CD4-positive, CD25-positive, alpha-beta regulatory T cell (primary cell): ENCODE measurements at regions not wholly inside any gene's neighbourhood (a gene's known extent, or its start where the extent isn't known, plus 50 kb on each side); places are given as distances from the start of the nearest gene placed in this dataset.
"Not testable (repeated sequence)": the region's sequence is repeated elsewhere in the genome, so short reads cannot be mapped to it uniquely, and the experiment has no call there.

Experiments used
- ATAC-seq, 2 donors: fragments of 150-1000 bp; cut with Tn5 transposase; one replicate each; pipeline ENCODE4 v1.10.0; 2021; ENCODE audit warnings: low read depth in 2 of 2, moderate number of reproducible peaks in 2 of 2, moderate library complexity in 1 of 2
- DNase-seq, 3 donors: peaks; one replicate each; pipeline versions ENCODE4 v3.0.0 to v3.0.0-alpha.2; 2012 to 2022; ENCODE audit warnings: mixed read lengths in 1 of 3
- H3K27ac ChIP-seq: one replicate; pipeline ENCODE4 v1.7.0; 2013; ENCODE audit warnings: mild to moderate bottlenecking, low read length; ENCODE audit not compliant: insufficient read depth, poor library complexity, severe bottlenecking
- H3K27me3 ChIP-seq: one replicate; pipeline ENCODE4 v1.7.0; 2013; ENCODE audit warnings: low read length; ENCODE audit not compliant: control insufficient read depth, insufficient read depth
- H3K36me3 ChIP-seq: one replicate; pipeline ENCODE4 v1.7.0; 2013; ENCODE audit warnings: mild to moderate bottlenecking, low read length, moderate library complexity; ENCODE audit not compliant: control insufficient read depth, insufficient read depth
- H3K4me1 ChIP-seq: 2 replicates; pipeline ENCODE4 v1.7.0; 2013; ENCODE audit warnings: mild to moderate bottlenecking, low read length; ENCODE audit not compliant: insufficient read depth, control insufficient read depth, poor library complexity, severe bottlenecking
- H3K4me3 ChIP-seq: one replicate; pipeline ENCODE4 v1.7.0; 2013; ENCODE audit warnings: low read depth, mild to moderate bottlenecking, low read length, moderate library complexity
- H3K9me3 ChIP-seq, 2 experiments: 1 replicate in 1 of 2; 2 replicates in 1 of 2; pipeline ENCODE4 v1.7.0; 2013; ENCODE audit warnings: low read length in 2 of 2, mild to moderate bottlenecking in 1 of 2, moderate library complexity in 1 of 2; ENCODE audit not compliant: control insufficient read depth in 2 of 2
- H3K27ac Mint-ChIP-seq, 3 donors: one replicate each; pipeline ENCODE4 v1.8.0; 2020 to 2022; ENCODE audit warnings: mild to moderate bottlenecking in 3 of 3, mixed read lengths in 3 of 3, moderate library complexity in 2 of 3
- H3K27me3 Mint-ChIP-seq: one replicate; pipeline ENCODE4 v1.8.0; 2022; ENCODE audit warnings: mild to moderate bottlenecking, mixed read lengths
- H3K36me3 Mint-ChIP-seq: one replicate; pipeline ENCODE4 v1.8.0; 2020; ENCODE audit warnings: mixed read lengths
- H3K4me1 Mint-ChIP-seq, 4 donors: one replicate each; pipeline ENCODE4 v1.8.0; 2020 to 2022; ENCODE audit warnings: mixed read lengths in 4 of 4, mild to moderate bottlenecking in 1 of 4
- H3K4me3 Mint-ChIP-seq, 4 donors: one replicate each; pipeline ENCODE4 v1.8.0; 2020 to 2022; ENCODE audit warnings: mild to moderate bottlenecking in 4 of 4, mixed read lengths in 4 of 4, moderate library complexity in 3 of 4
- H3K9me3 Mint-ChIP-seq, 7 donors: one replicate each; pipeline ENCODE4 v1.8.0; 2020 to 2022; ENCODE audit warnings: mixed read lengths in 7 of 7, mild to moderate bottlenecking in 3 of 7, moderate library complexity in 2 of 7

DNA sequence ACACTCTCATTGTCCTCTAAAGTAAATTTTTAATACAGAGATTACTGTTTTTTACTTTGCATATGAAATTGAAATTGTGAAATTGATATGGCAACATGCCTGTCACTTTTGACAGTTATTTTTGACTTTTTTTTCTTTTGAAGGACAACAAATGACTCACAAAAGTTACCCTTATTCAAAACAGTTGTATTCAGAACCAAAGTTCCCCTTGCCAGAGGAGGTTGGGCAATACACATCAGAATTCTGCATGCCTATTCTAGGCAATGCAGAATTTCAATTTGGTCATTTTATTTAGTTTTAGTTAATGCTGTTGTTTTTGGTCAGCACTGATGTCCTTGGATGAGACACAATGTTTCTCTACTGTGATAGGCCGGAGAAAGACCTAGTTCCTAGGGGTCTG lies 299.1 kb upstream of the PRR16 start:
- no peaks in the 10 kb centered on the region for H3K4me1 ChIP-seq

GRCh38 chr5:120173125-120173524 lies 291.0 kb upstream of the PRR16 start:
- no peak overlapping the region for H3K27ac ChIP-seq
- ATAC-seq (no peak), DNase-seq (no peak)
- H3K27me3 Mint-ChIP-seq: no peaks in the 10 kb centered on the region
- no peaks in the 10 kb centered on the region for H3K4me1 ChIP-seq
- no peaks in the 10 kb centered on the region for H3K27me3 ChIP-seq
- H3K4me3 Mint-ChIP-seq: no peak overlapping the region
- no peak overlapping the region for H3K4me3 ChIP-seq
- H3K27ac Mint-ChIP-seq: no peak overlapping the region
- H3K4me1 Mint-ChIP-seq: no peaks in the 10 kb centered on the region
- no peaks in the 10 kb centered on the region for H3K36me3 ChIP-seq
- no peaks in the 10 kb centered on the region for H3K9me3 ChIP-seq
- H3K9me3 Mint-ChIP-seq: peaks cover 0 to 7% (median 3%) of the 10 kb centered on the region in 7 donors
- no peaks in the 10 kb centered on the region for H3K36me3 Mint-ChIP-seq

More for the DNA sequence above, 299.1 kb upstream of the PRR16 start:
- Mint-ChIP-seq H3K4me3 (no peak overlapping the region), H3K27me3 (no peaks in the 10 kb centered on the region), H3K9me3 (peaks cover 0 to 3% (median 1%) of the 10 kb centered on the region in 7 donors), H3K4me1 (no peaks in the 10 kb centered on the region), H3K36me3 (no peaks in the 10 kb centered on the region), H3K27ac (no peak overlapping the region)
- no peaks in the 10 kb centered on the region for H3K27me3 ChIP-seq
- DNase-seq: no peak
- ATAC-seq: no peak
- H3K4me3 ChIP-seq: no peak overlapping the region
- H3K9me3 ChIP-seq: no peaks in the 10 kb centered on the region
- H3K27ac ChIP-seq: no peak overlapping the region
- H3K36me3 ChIP-seq: no peaks in the 10 kb centered on the region

DNA sequence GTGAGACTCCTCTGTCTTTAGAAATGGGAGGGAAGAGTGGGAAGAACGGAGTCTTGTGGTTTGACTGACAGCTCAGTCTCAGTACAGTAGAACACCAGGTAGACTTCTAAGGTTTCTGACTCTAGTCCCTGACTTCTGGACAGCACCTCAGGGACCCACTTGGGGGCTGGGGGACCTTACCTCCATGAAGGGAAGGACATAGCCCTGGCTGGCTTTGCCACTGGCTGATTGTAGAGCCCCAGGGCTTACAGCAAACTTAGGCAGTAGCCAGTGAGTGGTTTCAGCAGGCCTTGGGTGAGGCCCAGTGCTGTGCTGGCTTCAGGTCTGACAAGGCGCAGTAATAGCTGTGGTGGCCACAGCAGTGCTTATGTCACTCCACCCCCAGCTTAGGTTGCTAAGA lies 290.0 kb upstream of the PRR16 start:
- H3K36me3 Mint-ChIP-seq: no peaks in the 10 kb centered on the region
- ATAC-seq (no peak), DNase-seq (no peak)
- H3K4me3 ChIP-seq: no peak overlapping the region
- H3K27ac Mint-ChIP-seq: no peak overlapping the region
- no peaks in the 10 kb centered on the region for H3K27me3 Mint-ChIP-seq
- no peaks in the 10 kb centered on the region for H3K36me3 ChIP-seq
- no peaks in the 10 kb centered on the region for H3K27me3 ChIP-seq
- H3K27ac ChIP-seq: no peak overlapping the region
- H3K9me3 ChIP-seq: no peaks in the 10 kb centered on the region
- no peak overlapping the region for H3K4me3 Mint-ChIP-seq
- no peaks in the 10 kb centered on the region for H3K4me1 Mint-ChIP-seq
- H3K9me3 Mint-ChIP-seq: peaks cover 0 to 7% (median 1%) of the 10 kb centered on the region in 7 donors
- no peaks in the 10 kb centered on the region for H3K4me1 ChIP-seq

- not testable (repeated sequence) for H3K27ac Mint-ChIP-seq
Measured at GRCh38 chr5:120181238-120181637, 282.9 kb upstream of the PRR16 start.

GRCh38 chr5:120194650-120195049 lies 269.4 kb upstream of the PRR16 start:
- H3K36me3 ChIP-seq, H3K27me3 Mint-ChIP-seq, H3K27ac Mint-ChIP-seq, H3K27ac ChIP-seq, H3K4me3 Mint-ChIP-seq, ATAC-seq, H3K36me3 Mint-ChIP-seq, DNase-seq, H3K9me3 Mint-ChIP-seq, H3K4me3 ChIP-seq, H3K4me1 Mint-ChIP-seq, H3K9me3 ChIP-seq, H3K27me3 ChIP-seq, H3K4me1 ChIP-seq: not testable (repeated sequence)

More at GRCh38 chr5:120181238-120181637, 282.9 kb upstream of the PRR16 start:
- DNase-seq, H3K4me1 ChIP-seq, H3K4me1 Mint-ChIP-seq, ATAC-seq, H3K36me3 Mint-ChIP-seq, H3K4me3 ChIP-seq, H3K36me3 ChIP-seq, H3K27me3 ChIP-seq, H3K27me3 Mint-ChIP-seq, H3K9me3 ChIP-seq, H3K4me3 Mint-ChIP-seq, H3K27ac ChIP-seq: not testable (repeated sequence)
- H3K9me3 Mint-ChIP-seq: peaks cover 0 to 12% (median 3%) of the 10 kb centered on the region in 7 donors

- H3K27ac ChIP-seq: no peak overlapping the region
- ATAC-seq (no peak), DNase-seq (no peak)
- no peaks in the 10 kb centered on the region for H3K36me3 ChIP-seq
- H3K9me3 ChIP-seq: no peaks in the 10 kb centered on the region
- H3K36me3 Mint-ChIP-seq: no peaks in the 10 kb centered on the region
- H3K4me1 Mint-ChIP-seq: no peaks in the 10 kb centered on the region
- no peak overlapping the region for H3K4me3 Mint-ChIP-seq
- H3K4me3 ChIP-seq: no peak overlapping the region
- H3K9me3 Mint-ChIP-seq: peaks cover 0 to 4% (median under 1%) of the 10 kb centered on the region in 7 donors
- H3K27me3 ChIP-seq: no peaks in the 10 kb centered on the region
- no peaks in the 10 kb centered on the region for H3K27me3 Mint-ChIP-seq
- H3K27ac Mint-ChIP-seq: no peak overlapping the region
- H3K4me1 ChIP-seq: no peaks in the 10 kb centered on the region
Measured at GRCh38 chr5:120199559-120199958, 264.5 kb upstream of the PRR16 start.

- no peaks in the 10 kb centered on the region for H3K36me3 Mint-ChIP-seq
- no peaks in the 10 kb centered on the region for H3K27me3 Mint-ChIP-seq
- H3K9me3 Mint-ChIP-seq: peaks cover 2 to 13% (median 6%) of the 10 kb centered on the region in 7 donors
Measured at GRCh38 chr5:120207129-120207528, 257.0 kb upstream of the PRR16 start.

GRCh38 chr5:120217001-120217400 lies 247.1 kb upstream of the PRR16 start:
- Histone ChIP-seq H3K4me3 (no peak overlapping the region), H3K4me1 (no peaks in the 10 kb centered on the region), H3K9me3 (no peaks in the 10 kb centered on the region), H3K36me3 (no peaks in the 10 kb centered on the region), H3K27me3 (no peaks in the 10 kb centered on the region), H3K27ac (no peak overlapping the region)
- Mint-ChIP-seq H3K27me3 (no peaks in the 10 kb centered on the region), H3K27ac (no peak overlapping the region), H3K4me1 (no peaks in the 10 kb centered on the region), H3K9me3 (peaks cover 0 to 6% (median 1%) of the 10 kb centered on the region in 7 donors), H3K36me3 (no peaks in the 10 kb centered on the region), H3K4me3 (no peak overlapping the region)
- no peak for ATAC-seq
- DNase-seq: no peak

More at GRCh38 chr5:120207129-120207528, 257.0 kb upstream of the PRR16 start:
- Histone ChIP-seq H3K4me3 (no peak overlapping the region), H3K36me3 (no peaks in the 10 kb centered on the region), H3K27ac (no peak overlapping the region), H3K9me3 (no peaks in the 10 kb centered on the region), H3K4me1 (no peaks in the 10 kb centered on the region), H3K27me3 (no peaks in the 10 kb centered on the region)
- no peaks in the 10 kb centered on the region for H3K4me1 Mint-ChIP-seq
- H3K27ac Mint-ChIP-seq: no peak overlapping the region
- ATAC-seq (no peak), DNase-seq (no peak)
- no peak overlapping the region for H3K4me3 Mint-ChIP-seq
